ENCODE measurements at regions not wholly inside any gene's neighbourhood (a gene's known extent, or its start where the extent isn't known, plus 50 kb on each side); places are given as distances from the start of the nearest gene placed in this dataset.
A peak's percentile ranks its signal among the peaks of the same experiment; 100 is the strongest.

DNA sequence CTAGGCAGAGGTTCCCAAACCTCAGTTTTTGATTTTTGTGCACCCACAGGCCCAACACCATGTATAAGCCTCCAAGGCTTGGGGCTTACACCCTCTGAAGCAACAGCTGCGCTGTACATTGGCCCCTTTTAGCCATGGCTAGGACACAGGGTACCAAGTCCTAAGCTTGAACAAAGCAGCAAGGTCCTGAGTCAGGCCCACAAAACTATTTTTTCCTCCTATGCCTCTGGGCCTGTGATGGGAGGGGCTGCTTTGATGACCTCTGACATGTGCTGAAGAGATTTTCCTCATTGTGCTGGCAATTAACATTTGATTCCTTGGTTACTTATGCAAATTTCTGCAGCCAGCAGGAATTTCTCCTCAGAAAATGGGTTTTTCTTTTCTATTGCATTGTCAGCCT lies 262.2 kb upstream of the CEP162 start:
- DNase-seq (ENCODE audit: low read depth): no peak
- TF ChIP-seq, protein P1, sequence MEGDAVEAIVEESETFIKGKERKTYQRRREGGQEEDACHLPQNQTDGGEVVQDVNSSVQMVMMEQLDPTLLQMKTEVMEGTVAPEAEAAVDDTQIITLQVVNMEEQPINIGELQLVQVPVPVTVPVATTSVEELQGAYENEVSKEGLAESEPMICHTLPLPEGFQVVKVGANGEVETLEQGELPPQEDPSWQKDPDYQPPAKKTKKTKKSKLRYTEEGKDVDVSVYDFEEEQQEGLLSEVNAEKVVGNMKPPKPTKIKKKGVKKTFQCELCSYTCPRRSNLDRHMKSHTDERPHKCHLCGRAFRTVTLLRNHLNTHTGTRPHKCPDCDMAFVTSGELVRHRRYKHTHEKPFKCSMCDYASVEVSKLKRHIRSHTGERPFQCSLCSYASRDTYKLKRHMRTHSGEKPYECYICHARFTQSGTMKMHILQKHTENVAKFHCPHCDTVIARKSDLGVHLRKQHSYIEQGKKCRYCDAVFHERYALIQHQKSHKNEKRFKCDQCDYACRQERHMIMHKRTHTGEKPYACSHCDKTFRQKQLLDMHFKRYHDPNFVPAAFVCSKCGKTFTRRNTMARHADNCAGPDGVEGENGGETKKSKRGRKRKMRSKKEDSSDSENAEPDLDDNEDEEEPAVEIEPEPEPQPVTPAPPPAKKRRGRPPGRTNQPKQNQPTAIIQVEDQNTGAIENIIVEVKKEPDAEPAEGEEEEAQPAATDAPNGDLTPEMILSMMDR (conservative IDR thresholded peaks at IDR 0.05; ENCODE audit: control insufficient read depth, insufficient read depth, low read depth, low read length): no peak
- H3K4me3 ChIP-seq (ENCODE audit: control insufficient read depth, low read depth, low read length): no peak overlapping the region

DNA sequence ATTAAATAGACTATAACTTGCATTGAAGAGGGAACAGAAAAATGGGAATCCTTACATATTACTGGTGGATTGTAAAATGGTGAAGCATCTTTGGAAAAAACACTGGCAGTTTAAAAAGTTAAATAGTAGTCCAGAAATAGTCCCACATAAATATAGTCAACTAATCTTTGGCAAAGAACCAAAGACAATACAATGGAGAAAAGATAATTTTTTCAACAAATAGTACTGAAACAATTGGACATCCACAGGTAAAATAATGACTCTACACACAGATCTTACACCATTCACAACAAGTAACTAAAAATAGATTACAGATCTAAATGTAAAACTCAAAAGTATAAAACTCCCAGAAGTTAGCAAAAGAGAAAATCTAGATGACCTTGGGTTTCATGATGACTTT lies 259.1 kb upstream of the CEP162 start:
- no peak overlapping the region for H3K4me3 ChIP-seq (ENCODE audit: control insufficient read depth, low read depth, low read length)
- DNase-seq (ENCODE audit: low read depth): no peak
- TF ChIP-seq, protein P1 (conservative IDR thresholded peaks at IDR 0.05; ENCODE audit: control insufficient read depth, insufficient read depth, low read depth, low read length): no peak

DNA sequence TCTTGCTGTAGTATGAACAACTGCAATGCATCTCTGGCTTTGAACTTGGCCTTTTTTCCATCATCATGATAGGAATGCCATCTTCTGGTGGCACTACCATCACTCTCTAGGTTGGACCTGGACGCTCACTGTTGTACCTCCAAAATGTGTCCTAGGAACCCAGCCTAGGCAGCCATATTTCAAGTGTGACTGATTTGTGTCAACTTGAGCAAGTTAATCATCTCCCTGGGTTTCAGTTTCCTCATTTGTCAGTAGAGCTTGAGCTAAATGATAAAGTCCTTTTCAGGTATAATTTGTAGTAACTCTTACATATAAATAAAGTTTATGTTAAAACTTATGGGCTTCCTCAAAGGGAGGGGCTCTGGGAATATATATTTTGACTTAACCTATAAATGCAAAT lies 241.7 kb upstream of the CEP162 start:
- TF ChIP-seq, protein P1 (conservative IDR thresholded peaks at IDR 0.05; ENCODE audit: control insufficient read depth, insufficient read depth, low read depth, low read length): no peak
- DNase-seq (ENCODE audit: low read depth): no peak
- H3K4me3 ChIP-seq (ENCODE audit: control insufficient read depth, low read depth, low read length): no peak overlapping the region

DNA sequence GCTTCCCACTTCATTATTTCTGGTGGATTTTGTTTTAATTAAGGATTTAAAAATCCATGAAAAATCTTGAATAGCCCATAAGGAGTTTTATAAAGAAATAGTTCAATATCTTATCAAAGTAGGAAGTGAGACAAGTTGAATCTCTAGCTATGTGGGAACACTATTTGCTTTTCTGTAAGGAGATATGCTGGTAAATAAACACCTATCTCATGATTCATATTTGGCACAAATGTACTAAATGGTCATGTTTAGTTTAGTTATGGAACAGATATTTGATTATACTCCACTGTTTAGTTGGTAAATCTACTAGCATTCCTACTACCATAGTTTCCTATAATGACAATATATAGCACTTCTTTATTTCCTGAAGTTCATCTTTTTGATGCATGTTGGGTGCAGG lies 239.9 kb upstream of the CEP162 start:
- TF ChIP-seq, protein P1 (conservative IDR thresholded peaks at IDR 0.05; ENCODE audit: control insufficient read depth, insufficient read depth, low read depth, low read length): no peak
- DNase-seq (ENCODE audit: low read depth): no peak
- H3K4me3 ChIP-seq (ENCODE audit: control insufficient read depth, low read depth, low read length): no peak overlapping the region

DNA sequence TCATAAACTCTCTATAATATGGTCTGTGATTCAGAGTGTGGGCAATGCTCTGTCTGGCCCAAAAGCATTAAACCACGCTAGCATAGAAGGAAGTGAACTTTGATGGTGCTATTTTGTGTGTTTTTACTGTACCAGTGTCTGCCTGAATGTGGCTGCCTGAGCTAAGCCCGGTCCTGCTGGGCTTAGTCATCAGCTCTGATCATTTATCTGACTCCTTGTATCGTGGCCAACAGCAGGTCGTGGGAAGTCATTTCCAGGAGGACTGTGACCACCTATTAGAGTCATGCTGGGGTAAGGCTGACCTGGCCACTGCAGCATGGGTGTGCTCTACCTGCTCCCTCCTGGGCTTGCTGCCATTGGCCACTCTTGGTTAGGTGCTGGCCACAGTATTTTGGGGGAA lies 239.1 kb upstream of the CEP162 start:
- TF ChIP-seq, protein P1 (conservative IDR thresholded peaks at IDR 0.05; ENCODE audit: control insufficient read depth, insufficient read depth, low read depth, low read length): peak; percentile 2
- peak; percentile 76 for DNase-seq (ENCODE audit: low read depth)
- no peak overlapping the region for H3K4me3 ChIP-seq (ENCODE audit: control insufficient read depth, low read depth, low read length)

DNA sequence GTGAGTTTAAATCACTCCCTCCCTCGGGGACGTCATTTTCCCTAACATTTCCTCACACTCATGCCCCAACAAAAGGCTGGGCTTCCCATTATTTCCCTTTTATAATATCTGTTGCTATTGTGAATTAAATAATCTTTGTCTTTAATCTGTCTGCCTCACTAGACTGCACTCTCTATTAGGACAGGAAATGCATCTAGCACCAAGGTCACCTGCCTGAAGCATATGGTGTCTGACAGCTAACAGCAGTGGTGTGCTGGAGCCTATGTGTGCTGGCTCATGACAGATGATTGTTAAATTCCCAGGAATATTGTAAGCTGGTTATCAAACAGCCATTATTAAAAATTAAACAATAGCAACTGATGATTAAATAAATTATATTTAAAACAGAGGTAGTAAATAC lies 237.0 kb upstream of the CEP162 start:
- TF ChIP-seq, protein P1 (conservative IDR thresholded peaks at IDR 0.05; ENCODE audit: control insufficient read depth, insufficient read depth, low read depth, low read length): no peak
- no peak overlapping the region for H3K4me3 ChIP-seq (ENCODE audit: control insufficient read depth, low read depth, low read length)
- DNase-seq (ENCODE audit: low read depth): no peak

DNA sequence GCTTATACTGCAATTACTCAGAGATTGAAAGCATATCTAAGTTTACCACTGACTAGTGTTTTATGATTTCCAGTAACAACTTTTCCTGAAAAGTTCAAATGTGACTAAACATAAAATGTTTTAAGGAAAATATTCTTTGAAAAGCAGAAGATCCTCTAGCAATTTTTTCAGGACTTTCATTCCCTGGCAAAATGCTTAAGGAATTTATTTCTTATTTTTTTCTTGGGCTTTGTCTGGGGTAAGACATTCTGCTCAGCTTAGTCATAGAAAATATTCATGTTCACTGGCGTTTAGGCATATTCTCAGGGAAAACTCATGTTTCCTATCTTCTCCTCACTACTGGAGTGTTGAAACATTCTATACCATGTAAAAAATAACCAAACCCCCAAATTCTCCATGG lies 235.3 kb upstream of the CEP162 start:
- DNase-seq (ENCODE audit: low read depth): peak; percentile 70
- TF ChIP-seq, protein P1 (conservative IDR thresholded peaks at IDR 0.05; ENCODE audit: control insufficient read depth, insufficient read depth, low read depth, low read length): no peak
- H3K4me3 ChIP-seq (ENCODE audit: control insufficient read depth, low read depth, low read length): no peak overlapping the region

All from fibroblast of mammary gland (primary cell).